ENCODE measurements at regions not wholly inside any gene's neighbourhood (a gene's known extent, or its start where the extent isn't known, plus 50 kb on each side); places are given as distances from the start of the nearest gene placed in this dataset.
"Not testable (repeated sequence)": the region's sequence is repeated elsewhere in the genome, so short reads cannot be mapped to it uniquely, and the experiment has no call there.

- DNase-seq (ENCODE audit: insufficient read length, low spot score) (no peak), FAIRE-seq (no peak)
- no peak for TF ChIP-seq POLR2A (IDR thresholded peaks at IDR 0.05; ENCODE audit: low read depth, low read length)
Measured at GRCh38 chr12:89765959-89766824, 57.6 kb upstream of the ATP2B1 start.

- not testable (repeated sequence) for DNase-seq (ENCODE audit: insufficient read length, low spot score); FAIRE-seq
Measured at GRCh38 chr12:89764164-89764563, 55.5 kb upstream of the ATP2B1 start.

DNA sequence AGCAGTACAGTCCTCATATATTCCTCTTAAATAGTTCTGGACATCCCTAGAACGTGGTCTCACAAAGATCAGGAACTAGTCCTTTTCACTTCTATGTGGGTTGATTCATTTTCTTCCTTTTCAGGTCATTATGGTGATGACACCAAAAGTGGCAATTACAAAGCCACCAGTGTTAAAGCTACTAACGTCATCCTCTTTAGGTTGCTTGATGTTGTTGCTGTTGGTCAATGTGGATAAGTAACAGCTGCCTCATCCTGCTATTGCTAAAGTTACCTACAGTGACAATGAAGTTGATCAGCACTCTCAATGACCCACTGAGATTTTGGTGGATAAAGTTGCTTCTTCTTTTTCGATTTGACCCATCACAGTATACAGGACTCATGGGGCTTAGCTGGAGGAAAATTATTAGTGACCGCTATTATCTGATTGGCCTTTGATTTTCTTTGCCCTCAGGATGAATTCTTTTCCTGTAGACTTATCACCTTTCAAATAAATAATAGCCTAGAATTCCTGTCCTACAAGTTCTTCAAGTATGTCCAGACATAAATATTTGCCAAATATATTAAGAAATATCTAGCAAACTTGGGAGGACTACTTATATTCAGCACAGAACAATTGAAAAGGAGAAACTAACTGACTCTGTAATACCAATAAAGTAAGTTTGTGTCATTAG lies 54.0 kb upstream of the ATP2B1 start:
- FAIRE-seq, result no peak

DNA sequence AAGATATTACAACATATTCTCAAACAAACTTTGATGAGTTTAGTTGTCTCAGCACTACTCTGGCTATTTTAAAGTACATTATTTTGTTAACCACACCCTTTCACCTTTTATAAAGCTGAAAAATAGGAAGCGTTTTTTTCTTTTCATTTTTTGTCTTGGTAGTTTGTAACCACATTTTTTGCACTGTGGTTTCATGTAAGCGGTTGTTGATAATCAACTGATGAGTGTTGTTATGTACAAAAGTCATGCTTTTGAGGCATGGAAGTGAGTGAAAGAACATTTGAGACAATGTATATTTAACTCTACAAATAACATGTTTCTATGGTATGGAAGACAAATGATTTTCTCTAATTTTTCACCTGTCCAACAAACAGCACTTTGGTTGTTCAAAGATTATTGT lies 52.1 kb upstream of the ATP2B1 start:
- DNase-seq (ENCODE audit: insufficient read length, low spot score) (no peak), FAIRE-seq (no peak)
- no peak for TF ChIP-seq POLR2A (IDR thresholded peaks at IDR 0.05; ENCODE audit: low read depth, low read length)

More for the DNA sequence above, 54.0 kb upstream of the ATP2B1 start:
- no peak for TF ChIP-seq POLR2A (IDR thresholded peaks at IDR 0.05; ENCODE audit: low read depth, low read length)
- DNase-seq (ENCODE audit: insufficient read length, low spot score), result no peak
